NCI-H345 (cell line): ENCODE measurements at regions not wholly inside any gene's neighbourhood (a gene's known extent, or its start where the extent isn't known, plus 50 kb on each side); places are given as distances from the start of the nearest gene placed in this dataset.
"Not testable (repeated sequence)": the region's sequence is repeated elsewhere in the genome, so short reads cannot be mapped to it uniquely, and the experiment has no call there.

Source experiments
- DNase-seq: peaks from one replicate; lab custom pipeline; 2025; lab: John Stamatoyannopoulos, UW

GRCh38 chr1:185540295-185540694 lies 193.9 kb upstream of the HMCN1 start:
- no peak for DNase-seq

- no peak for DNase-seq
These were observed 194.8 kb upstream of the HMCN1 start for GRCh38 chr1:185539277-185539943.

GRCh38 chr1:185538309-185538898 lies 195.8 kb upstream of the HMCN1 start:
- DNase-seq, result not testable (repeated sequence)

GRCh38 chr1:185537596-185537995 lies 196.6 kb upstream of the HMCN1 start:
- DNase-seq, result no peak

- no peak for DNase-seq
These were observed 197.8 kb upstream of the HMCN1 start for GRCh38 chr1:185536165-185536920.

GRCh38 chr1:185535621-185536020 lies 198.6 kb upstream of the HMCN1 start:
- DNase-seq, result no peak

- peak; percentile 64 for DNase-seq
These were observed 199.4 kb upstream of the HMCN1 start for GRCh38 chr1:185534801-185535200.

GRCh38 chr1:185533596-185533995 lies 200.6 kb upstream of the HMCN1 start:
- DNase-seq, result no peak

GRCh38 chr1:185532856-185533255 lies 201.3 kb upstream of the HMCN1 start:
- DNase-seq, result no peak

- DNase-seq, result no peak
These were observed 202.4 kb upstream of the HMCN1 start for GRCh38 chr1:185531838-185532237.

- no peak for DNase-seq
These were observed 204.0 kb upstream of the HMCN1 start for GRCh38 chr1:185530215-185530614.

GRCh38 chr1:185529673-185530072 lies 204.5 kb upstream of the HMCN1 start:
- DNase-seq, result no peak

- no peak for DNase-seq
These were observed 206.0 kb upstream of the HMCN1 start for GRCh38 chr1:185528084-185528676.

- DNase-seq, result no peak
These were observed 207.6 kb upstream of the HMCN1 start for GRCh38 chr1:185526344-185527307.

GRCh38 chr1:185520188-185520920 lies 203.3 kb upstream of the IVNS1ABP start:
- DNase-seq, result no peak

GRCh38 chr1:185517808-185518419 lies 200.9 kb upstream of the IVNS1ABP start:
- no peak for DNase-seq

GRCh38 chr1:185517301-185517700 lies 200.3 kb upstream of the IVNS1ABP start:
- not testable (repeated sequence) for DNase-seq

GRCh38 chr1:185515696-185516095 lies 198.7 kb upstream of the IVNS1ABP start:
- no peak for DNase-seq

GRCh38 chr1:185514311-185514710 lies 197.3 kb upstream of the IVNS1ABP start:
- no peak for DNase-seq

- DNase-seq, result no peak
These were observed 195.4 kb upstream of the IVNS1ABP start for GRCh38 chr1:185512442-185512841.
